ENCODE measurements at regions not wholly inside any gene's neighbourhood (a gene's known extent, or its start where the extent isn't known, plus 50 kb on each side); places are given as distances from the start of the nearest gene placed in this dataset.

- no peak for DNase-seq (ENCODE audit: low read depth)
- H3K4me3 ChIP-seq (ENCODE audit: low read length) = no peak overlapping the region
- no peak for TF ChIP-seq CTCF (conservative IDR thresholded peaks at IDR 0.05; ENCODE audit: low read depth, low read length)
These were observed 196.4 kb downstream of the TMTC3 start for GRCh38 chr12:88338486-88338885.

GRCh38 chr12:88339254-88339949 lies 197.3 kb downstream of the TMTC3 start:
- no peak overlapping the region for H3K4me3 ChIP-seq (ENCODE audit: low read length)
- TF ChIP-seq CTCF (conservative IDR thresholded peaks at IDR 0.05; ENCODE audit: low read depth, low read length) = no peak
- DNase-seq (ENCODE audit: low read depth) = no peak

- no peak overlapping the region for H3K4me3 ChIP-seq (ENCODE audit: low read length)
- DNase-seq (ENCODE audit: low read depth) = no peak
- TF ChIP-seq CTCF (conservative IDR thresholded peaks at IDR 0.05; ENCODE audit: low read depth, low read length) = no peak
These were observed 197.9 kb downstream of the TMTC3 start for GRCh38 chr12:88339966-88340365.

- H3K4me3 ChIP-seq (ENCODE audit: low read length) = no peak overlapping the region
- TF ChIP-seq CTCF (conservative IDR thresholded peaks at IDR 0.05; ENCODE audit: low read depth, low read length) = no peak
These were observed 200.2 kb downstream of the TMTC3 start for GRCh38 chr12:88342251-88342806.

GRCh38 chr12:88351146-88351545 lies 209.0 kb downstream of the TMTC3 start:
- no peak for TF ChIP-seq CTCF (conservative IDR thresholded peaks at IDR 0.05; ENCODE audit: low read depth, low read length)
- no peak overlapping the region for H3K4me3 ChIP-seq (ENCODE audit: low read length)
- DNase-seq (ENCODE audit: low read depth) = no peak

More at GRCh38 chr12:88342251-88342806, 200.2 kb downstream of the TMTC3 start:
- DNase-seq (ENCODE audit: low read depth) = no peak

GRCh38 chr12:88354691-88355090 lies 212.6 kb downstream of the TMTC3 start:
- no peak for TF ChIP-seq CTCF (conservative IDR thresholded peaks at IDR 0.05; ENCODE audit: low read depth, low read length)
- no peak for DNase-seq (ENCODE audit: low read depth)
- H3K4me3 ChIP-seq (ENCODE audit: low read length) = no peak overlapping the region

GRCh38 chr12:88360343-88360742 lies 218.2 kb downstream of the TMTC3 start:
- H3K4me3 ChIP-seq (ENCODE audit: low read length) = no peak overlapping the region
- DNase-seq (ENCODE audit: low read depth) = no peak
- TF ChIP-seq CTCF (conservative IDR thresholded peaks at IDR 0.05; ENCODE audit: low read depth, low read length) = no peak
